ENCODE measurements at regions not wholly inside any gene's neighbourhood (a gene's known extent, or its start where the extent isn't known, plus 50 kb on each side); places are given as distances from the start of the nearest gene placed in this dataset.
A peak's percentile ranks its signal among the peaks of the same experiment; 100 is the strongest.

- no peak for DNase-seq (ENCODE audit: low spot score)
Measured at GRCh38 chr1:232201024-232201423, 428.9 kb downstream of the SIPA1L2 start.

DNA sequence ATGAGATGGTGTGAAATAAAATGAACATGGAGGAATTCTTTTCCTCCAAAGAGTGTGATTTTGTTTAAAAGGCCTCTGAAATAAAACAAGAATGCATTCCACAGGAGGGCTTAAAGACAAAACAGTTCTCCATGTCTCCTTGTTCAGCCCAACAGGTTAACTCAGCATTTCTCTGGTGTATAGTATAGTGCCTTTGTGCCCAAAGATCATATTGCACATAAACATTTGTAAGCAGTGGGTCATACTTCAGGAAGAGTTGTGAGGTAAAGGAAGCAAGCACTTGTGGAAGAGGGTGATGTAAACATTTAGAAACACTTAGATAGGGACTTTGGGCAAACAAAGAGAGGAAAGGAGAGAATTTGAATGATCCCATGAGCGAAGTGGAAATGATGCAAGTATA lies 433.9 kb downstream of the SIPA1L2 start:
- DNase-seq (ENCODE audit: low spot score), result no peak

DNA sequence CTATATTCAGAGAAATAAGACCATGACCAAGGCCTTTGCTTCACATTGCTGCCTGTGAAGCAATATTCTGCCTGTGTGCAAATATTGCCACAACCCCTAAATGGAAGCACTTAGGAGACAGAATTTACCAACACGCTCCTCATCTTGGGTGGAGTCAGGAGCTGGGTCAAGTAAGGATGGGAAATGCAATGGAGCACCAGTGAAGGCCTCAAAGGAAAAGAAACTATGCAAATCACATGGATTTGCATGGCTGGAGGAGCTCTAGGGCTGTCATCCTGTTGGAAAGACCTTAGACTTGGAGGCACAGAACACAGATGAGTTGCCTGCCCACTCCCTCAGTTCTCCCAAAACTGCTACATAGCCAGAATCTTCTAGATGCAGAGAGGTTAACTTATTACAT lies 435.5 kb downstream of the SIPA1L2 start:
- DNase-seq (ENCODE audit: low spot score), result no peak

DNA sequence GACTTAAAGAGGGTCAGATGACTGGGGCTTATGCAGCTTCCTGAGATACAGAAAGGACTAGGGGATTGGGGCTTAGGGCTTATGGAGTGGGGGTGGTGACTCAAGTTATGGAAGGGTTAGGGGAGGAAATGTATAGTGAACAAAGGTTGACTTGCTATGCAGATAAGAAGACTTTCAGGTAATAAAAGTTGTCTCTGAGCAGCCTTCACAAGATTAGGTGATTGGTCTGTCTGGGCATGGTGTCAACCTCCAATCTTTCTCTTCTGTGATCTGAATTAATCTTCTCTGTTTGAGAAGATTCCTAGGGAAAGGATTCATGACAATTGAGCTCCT lies 436.5 kb downstream of the SIPA1L2 start:
- no peak for DNase-seq (ENCODE audit: low spot score)

DNA sequence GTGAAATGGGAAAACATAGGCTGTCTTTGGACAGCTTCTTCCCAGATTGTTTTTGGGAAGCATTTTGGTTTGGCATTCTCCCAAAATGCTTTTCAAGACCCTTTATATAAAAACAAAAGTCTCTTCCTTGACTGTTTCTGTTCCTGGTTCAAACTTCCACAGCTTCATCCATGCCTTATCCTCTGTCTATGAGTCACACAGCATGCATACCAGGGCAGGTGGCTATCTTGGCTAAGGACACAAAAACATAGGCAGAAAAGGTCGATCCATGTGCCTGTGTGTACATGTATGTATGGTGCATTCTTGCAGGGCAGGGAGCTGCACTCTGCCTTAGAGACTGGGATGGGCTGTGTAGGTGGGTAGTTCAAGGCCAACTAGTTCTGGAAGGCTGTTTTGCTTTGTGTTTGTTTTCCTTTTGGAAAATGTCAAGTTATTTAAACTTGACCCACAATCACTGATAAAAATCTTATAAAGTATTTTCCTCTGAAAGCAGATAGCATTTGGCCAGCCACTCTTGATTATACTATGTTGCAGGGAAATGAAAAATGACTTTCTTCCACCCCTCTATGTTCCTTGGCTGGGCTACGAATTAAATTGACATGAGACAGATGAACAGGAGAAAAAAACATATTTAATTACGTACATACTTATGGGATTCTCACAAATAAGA lies 437.0 kb downstream of the SIPA1L2 start:
- DNase-seq (ENCODE audit: low spot score), result peak; percentile 9

- no peak for DNase-seq (ENCODE audit: low spot score)
Measured at GRCh38 chr1:232191560-232191959, 438.4 kb downstream of the SIPA1L2 start.

DNA sequence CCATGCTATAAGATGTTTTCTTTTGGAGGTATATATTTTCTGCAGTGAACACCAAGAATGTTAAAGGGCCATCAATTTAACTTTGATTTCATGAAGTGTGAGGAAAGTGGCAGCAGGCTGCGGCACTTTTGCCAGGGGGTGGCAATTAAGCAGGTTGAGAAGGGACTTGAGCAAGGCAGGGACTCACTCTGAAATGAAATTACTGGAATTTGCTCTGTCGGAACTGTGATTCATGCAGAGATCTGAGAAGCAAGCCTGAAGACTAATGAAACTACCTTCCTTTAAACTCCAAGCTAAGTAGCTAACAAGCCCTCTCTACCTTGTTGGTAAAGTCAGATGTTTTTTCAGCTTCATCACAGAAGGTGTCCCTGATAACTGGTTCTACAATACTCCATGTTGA lies 441.6 kb downstream of the SIPA1L2 start:
- DNase-seq (ENCODE audit: low spot score), result no peak

DNA sequence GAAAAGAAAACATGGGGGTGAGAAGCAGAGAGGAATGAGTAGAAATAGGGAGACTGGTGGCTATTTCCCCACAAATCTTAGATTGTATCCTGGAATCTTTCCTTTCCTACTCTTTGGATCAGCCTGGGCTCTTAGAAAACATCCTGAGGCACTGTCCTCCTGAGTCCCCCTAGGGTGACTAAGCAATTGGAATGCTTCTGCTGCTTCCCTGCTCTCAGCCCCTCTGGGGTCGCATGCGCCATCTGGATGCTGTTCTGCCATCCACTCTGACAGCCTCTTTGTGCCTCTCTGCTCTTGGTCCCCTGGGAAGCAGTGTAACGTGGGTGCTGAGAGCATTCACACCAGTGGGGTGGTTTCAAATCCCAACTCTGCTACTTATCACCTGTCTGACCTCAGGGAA lies 443.0 kb downstream of the SIPA1L2 start:
- DNase-seq (ENCODE audit: low spot score), result no peak

DNA sequence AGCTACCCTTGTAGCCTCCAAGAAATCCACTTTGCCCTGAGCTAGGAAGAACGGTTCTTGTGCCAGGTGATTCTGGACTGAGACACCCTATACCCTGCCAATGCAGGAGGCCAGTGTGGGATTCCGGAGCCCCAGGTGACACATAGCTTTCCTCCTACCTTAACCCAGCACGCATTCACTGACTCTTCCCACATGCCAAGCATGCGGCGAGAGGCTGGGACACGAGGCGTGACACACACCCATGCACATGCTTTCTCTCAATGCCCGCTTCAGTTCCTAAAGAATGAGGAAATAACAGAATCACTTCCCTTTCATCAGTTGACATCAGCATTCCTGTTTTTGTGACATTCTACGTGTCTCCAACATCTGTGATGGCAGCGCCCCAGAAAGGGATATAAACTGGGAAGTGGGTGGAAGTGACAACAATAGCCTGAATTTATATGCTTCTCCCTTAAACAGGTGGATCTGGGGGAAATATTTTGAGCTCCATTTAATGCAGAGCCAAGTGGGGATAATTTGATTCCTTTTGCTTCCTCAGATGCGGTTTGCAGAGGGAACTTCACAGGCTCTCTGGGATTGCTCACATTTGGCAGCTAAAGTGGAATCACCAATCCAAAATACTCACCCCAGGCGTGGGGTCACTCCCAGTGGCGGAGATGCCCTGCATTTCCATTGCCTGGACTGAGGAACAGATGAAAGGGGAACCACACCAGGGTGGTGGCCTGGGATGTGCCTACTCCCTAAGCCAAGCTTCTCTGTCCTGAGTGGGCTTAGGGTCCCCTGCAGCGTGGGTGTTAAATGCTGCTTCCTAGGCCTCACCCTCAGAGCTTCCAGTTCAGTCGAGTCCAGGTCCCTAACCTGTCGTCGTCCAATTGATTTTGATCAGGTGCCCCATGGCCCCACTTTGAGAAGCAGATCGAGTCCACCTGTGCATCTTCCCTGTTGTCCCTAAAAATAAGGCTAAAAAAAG lies 445.1 kb downstream of the SIPA1L2 start:
- DNase-seq (ENCODE audit: low spot score), result no peak

- no peak for DNase-seq (ENCODE audit: low spot score)
Measured at GRCh38 chr1:232183802-232184201, 446.1 kb downstream of the SIPA1L2 start.

DNA sequence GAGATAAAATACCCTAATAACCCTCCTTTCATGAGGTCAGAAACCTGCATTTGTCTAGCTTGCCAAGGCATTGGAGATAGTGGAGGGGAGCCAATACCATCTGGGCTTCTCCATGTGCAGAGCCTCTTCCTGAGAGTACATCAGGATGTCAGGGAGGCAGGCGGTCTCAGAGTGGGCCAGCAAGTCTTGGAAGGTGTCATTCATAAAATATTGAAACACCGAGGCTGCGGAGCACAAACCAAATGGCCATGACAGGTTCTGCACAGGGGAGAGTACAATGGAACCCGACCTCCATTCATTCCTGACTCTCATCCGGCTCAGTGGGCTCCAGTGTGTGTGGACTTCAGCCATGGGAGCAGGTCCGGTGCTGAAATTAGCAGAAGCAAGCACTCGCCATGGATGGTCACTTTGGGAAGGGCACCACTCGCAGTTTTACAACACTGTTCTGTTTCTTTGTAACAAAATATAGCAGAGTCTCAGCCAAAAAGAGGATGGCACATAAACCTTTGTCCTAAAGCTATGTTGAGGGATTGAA lies 446.6 kb downstream of the SIPA1L2 start:
- DNase-seq (ENCODE audit: low spot score), result no peak

- no peak for DNase-seq (ENCODE audit: low spot score)
Measured at GRCh38 chr1:232182236-232182635, 447.7 kb downstream of the SIPA1L2 start.

- no peak for DNase-seq (ENCODE audit: low spot score)
Measured at GRCh38 chr1:232180779-232181136, 449.2 kb downstream of the SIPA1L2 start.

DNA sequence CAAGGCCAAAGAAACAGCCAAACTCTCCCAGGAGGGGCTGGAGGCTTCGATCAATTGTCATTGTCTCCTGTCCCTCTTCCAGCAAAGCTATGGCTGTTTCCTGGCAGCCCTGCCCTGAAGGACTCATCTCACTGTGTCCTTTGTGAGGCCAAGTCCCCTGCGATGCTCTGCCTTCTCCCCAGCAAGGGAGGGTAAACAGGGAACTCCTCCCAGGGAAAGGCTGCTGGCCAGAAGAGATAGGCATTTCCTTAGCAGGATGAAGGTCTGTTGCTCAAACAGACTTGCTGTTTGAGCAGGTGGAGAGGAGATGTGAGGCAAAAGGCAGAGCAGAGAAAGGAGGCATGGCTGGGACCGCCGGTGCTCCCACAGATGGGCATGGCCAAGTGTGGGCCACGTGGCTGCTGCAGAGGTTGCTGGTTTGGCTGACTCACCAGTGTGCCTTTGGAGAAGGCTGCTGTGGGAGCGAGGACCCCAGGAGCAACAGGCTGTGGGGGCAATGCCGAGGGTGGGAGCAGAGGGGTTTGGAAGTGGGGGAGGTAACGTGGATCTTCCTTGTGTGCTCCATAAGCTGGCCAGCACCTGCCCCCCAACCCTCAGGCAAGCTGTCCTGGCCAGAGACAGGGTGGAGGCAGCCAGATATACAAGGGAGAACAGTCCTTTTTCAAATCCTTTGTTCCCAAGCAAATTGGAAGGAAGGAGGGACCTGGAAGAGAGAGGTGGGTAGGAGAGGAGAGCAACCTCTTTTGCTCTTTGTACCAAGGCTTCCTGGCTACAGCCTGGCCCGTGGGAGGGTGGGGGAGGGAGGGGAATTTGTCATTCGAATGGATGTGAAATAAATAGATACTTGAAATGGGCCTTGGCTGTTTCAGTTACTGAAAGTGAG lies 449.8 kb downstream of the SIPA1L2 start:
- no peak for DNase-seq (ENCODE audit: low spot score)

- no peak for DNase-seq (ENCODE audit: low spot score)
Measured at GRCh38 chr1:232178191-232178590, 451.7 kb downstream of the SIPA1L2 start.

GRCh38 chr1:232177438-232177837 lies 452.5 kb downstream of the SIPA1L2 start:
- DNase-seq (ENCODE audit: low spot score), result no peak

- no peak for DNase-seq (ENCODE audit: low spot score)
Measured at GRCh38 chr1:232176222-232176621, 453.7 kb downstream of the SIPA1L2 start.

GRCh38 chr1:232174306-232174705 lies 455.6 kb downstream of the SIPA1L2 start:
- no peak for DNase-seq (ENCODE audit: low spot score)

DNA sequence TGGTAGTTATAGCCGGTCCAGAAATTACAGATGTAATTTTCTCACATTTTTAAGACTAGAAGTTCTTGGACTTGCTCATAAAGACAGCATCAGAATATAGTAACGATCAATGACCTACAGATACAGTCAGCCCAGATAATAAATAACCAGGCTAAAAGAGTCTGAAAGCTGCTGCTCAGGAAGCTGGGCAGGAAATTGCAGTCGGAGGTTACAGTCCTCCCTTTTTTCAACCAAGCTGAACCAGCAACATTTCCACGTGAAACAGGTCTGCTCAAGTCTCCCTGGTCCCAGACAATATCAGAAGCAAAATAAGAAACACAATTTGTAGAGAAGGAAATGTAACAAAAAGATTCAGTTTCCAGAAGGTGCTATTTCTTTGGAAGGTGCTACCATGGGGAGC lies 457.4 kb downstream of the SIPA1L2 start:
- DNase-seq (ENCODE audit: low spot score), result no peak

DNA sequence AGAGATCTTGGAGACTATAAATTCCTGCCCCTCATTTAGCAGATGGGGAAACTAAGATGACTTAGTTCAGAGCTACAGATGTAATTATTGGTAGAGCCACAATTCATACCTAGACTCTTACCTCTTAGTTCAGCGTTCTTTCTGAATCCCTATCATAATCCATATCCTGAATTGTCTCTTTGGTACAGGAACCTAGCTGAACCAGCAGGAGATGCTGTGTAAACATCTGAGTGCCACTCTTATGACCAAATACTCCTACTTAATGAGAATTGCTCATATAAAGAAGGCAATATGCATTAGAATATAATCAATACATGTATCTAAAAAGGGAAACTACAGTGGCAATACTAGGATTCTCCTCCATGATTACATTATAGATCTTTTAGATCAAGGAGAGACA lies 459.0 kb downstream of the SIPA1L2 start:
- no peak for DNase-seq (ENCODE audit: low spot score)

- no peak for DNase-seq (ENCODE audit: low spot score)
Measured at GRCh38 chr1:232169436-232169835, 460.5 kb downstream of the SIPA1L2 start.

DNA sequence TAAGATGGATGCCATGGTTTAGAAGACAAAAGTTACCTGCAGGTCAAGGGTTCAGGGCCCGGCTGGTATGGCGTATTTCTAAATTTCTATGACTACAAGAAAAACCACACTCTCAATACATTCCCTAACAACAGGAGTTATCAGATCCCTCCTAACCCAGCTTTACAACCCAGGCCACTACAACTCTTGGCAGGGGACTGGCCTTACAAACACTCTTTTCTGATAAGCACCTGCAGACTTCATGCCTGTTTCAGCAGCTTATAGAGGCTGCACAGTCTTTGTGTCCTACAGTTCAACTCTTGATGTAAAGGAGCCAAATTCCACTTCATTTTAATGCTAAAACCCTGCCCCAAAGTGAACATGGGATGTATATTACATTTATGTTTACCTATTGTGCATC lies 461.4 kb downstream of the SIPA1L2 start:
- no peak for DNase-seq (ENCODE audit: low spot score)
